ENCODE measurements at regions not wholly inside any gene's neighbourhood (a gene's known extent, or its start where the extent isn't known, plus 50 kb on each side); places are given as distances from the start of the nearest gene placed in this dataset.

DNA sequence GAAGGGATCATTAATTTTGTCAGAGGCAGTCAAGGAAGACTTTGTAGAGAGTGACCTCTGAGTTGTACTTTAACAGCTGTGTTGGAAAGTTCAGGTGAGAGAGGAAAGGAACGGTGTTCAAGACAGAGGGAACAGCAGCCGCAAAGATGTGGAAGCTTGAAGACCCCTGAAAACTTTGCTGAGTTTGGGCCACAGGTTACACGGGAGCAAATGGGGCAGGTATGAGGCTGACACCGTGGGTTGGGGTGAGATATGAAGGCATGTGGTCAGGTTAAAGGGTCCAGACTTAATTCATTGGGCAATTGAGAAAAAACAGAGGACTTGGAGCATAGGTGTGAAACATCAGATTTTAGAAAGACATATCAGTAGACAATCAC is 72.0 kb upstream of the SERP2 start:
- TF ChIP-seq ZNF596 (tag by site-specific recombination; IDR thresholded peaks at IDR 0.05), result no peak
- TF ChIP-seq SCRT2 (tag by site-specific recombination; IDR thresholded peaks at IDR 0.05), result no peak
- TF ChIP-seq ZBTB1 (tag by site-specific recombination; IDR thresholded peaks at IDR 0.05), result no peak
- no peak for TF ChIP-seq ZNF114 (tag by site-specific recombination; IDR thresholded peaks at IDR 0.05)
- TF ChIP-seq HOXC10 (CRISPR knock-in tag; IDR thresholded peaks at IDR 0.05), result no peak
- no peak for TF ChIP-seq ZNF626 (tag by site-specific recombination; IDR thresholded peaks at IDR 0.05)
- TF ChIP-seq KLF9 (tag by site-specific recombination; IDR thresholded peaks at IDR 0.05; ENCODE audit: low read depth), result no peak
- TF ChIP-seq ZNF544 (tag by site-specific recombination; IDR thresholded peaks at IDR 0.05), result no peak
- no peak for TF ChIP-seq ZNF416 (tag by site-specific recombination; IDR thresholded peaks at IDR 0.05)
- no peak for TF ChIP-seq GFI1B (tag by site-specific recombination; IDR thresholded peaks at IDR 0.05)
- no peak for TF ChIP-seq KLF1 (tag by site-specific recombination; IDR thresholded peaks at IDR 0.05)
- no peak for TF ChIP-seq SP2 (tag by site-specific recombination; IDR thresholded peaks at IDR 0.05)
- no peaks in the 10 kb centered on the region for H3K36me3 ChIP-seq (ENCODE audit: control insufficient read depth in 2 of 2, insufficient read depth in 1 of 2, low read length in 2 of 2)
- ChIA-PET CTCF (interaction anchor here (0.7 kb wide), 1 partner anchor 56 kb away, joined by 3 read pairs; no protein-coding TSS in a partner anchor), POLR2A (no interaction called here)
- H3K27ac ChIP-seq (ENCODE audit: extremely low read depth, low read depth, low read length), result no peak overlapping the region
- peaks cover 7% of the 10 kb centered on the region for H3K4me1 ChIP-seq (ENCODE audit: control insufficient read depth, insufficient read depth, low read length)
- no peak overlapping the region for H3K4me3 ChIP-seq (ENCODE audit: low read depth, low read length)
- H3K9me3 ChIP-seq (ENCODE audit: control insufficient read depth, insufficient read depth, low read depth, low read length), result no peaks in the 10 kb centered on the region

DNA sequence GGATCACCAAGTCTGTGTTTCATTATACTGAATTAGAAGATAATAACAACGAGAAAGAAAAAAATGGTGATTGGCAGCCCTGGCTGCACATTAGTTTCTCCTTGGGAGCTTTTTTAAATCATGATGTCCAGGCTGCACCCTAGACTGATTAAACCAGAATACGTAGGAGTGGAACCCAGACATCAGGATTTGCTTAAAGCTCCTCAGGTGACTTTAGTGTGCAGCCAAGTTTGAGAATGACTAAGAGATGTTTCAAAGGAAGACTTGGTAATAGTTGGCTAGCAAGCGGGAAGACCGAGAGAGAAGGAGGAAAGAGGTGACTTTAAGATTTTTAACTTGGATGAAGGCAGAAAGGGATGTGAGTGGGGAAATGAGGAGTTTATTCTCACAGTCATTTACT is 71.4 kb upstream of the SERP2 start:
- Histone ChIP-seq H3K4me3 (ENCODE audit: low read depth, low read length) (no peak overlapping the region), H3K4me1 (ENCODE audit: control insufficient read depth, insufficient read depth, low read length) (peaks cover 7% of the 10 kb centered on the region), H3K9me3 (ENCODE audit: control insufficient read depth, insufficient read depth, low read depth, low read length) (no peaks in the 10 kb centered on the region), H3K27ac (ENCODE audit: extremely low read depth, low read depth, low read length) (no peak overlapping the region), H3K36me3 (ENCODE audit: control insufficient read depth in 2 of 2, insufficient read depth in 1 of 2, low read length in 2 of 2) (no peaks in the 10 kb centered on the region)
- POLR2A ChIA-PET, result no interaction called here
- no peak for TF ChIP-seq ZNF16 (tag by site-specific recombination; IDR thresholded peaks at IDR 0.05; ENCODE audit: low read depth)
- TF ChIP-seq ZNF140 (tag by site-specific recombination; IDR thresholded peaks at IDR 0.05), result no peak
- no peak for TF ChIP-seq ZNF37A (tag by site-specific recombination; IDR thresholded peaks at IDR 0.05)
- TF ChIP-seq ZNF2 (tag by site-specific recombination; IDR thresholded peaks at IDR 0.05), result no peak
- CTCF ChIA-PET, result no interaction called here

DNA sequence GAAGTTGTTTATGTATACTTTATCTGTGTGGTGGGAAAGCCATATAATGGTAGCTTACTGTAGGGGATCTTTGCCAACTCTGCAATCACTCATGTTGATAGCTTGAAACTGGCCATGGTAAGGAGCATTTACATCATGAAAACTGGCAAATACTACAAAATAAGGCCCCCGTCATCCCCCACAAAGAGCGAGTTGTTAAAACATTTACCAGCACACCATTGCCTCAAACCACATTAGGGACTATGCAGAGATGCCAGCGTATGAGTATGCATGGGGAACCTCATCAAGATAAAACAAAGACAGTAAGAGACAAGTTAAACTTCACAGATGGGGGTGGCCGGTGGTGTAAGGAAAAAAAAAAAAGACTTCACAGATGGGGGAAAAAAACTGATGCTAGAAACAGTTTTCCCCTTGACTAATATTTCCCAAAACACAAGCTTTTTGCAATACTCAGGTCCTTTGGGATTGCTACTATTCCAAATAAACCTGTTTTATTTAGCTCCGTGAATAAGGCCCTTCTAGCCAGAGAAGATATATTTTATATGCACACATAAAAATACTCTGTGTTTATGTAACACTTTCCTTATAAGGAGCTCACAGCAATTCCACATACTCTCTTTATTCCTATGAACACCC is 70.6 kb upstream of the SERP2 start:
- CTCF ChIA-PET, result interaction anchor here (0.7 kb wide), 1 partner anchor 522 kb away, joined by 6 read pairs; no protein-coding TSS in a partner anchor
- no peak overlapping the region for H3K27ac ChIP-seq (ENCODE audit: extremely low read depth, low read depth, low read length)
- POLR2A ChIA-PET, result interaction anchor here (0.7 to 1.0 kb wide), 2 partner anchors 65 to 134 kb away, joined by 3 to 5 read pairs; no protein-coding TSS in a partner anchor
- H3K9me3 ChIP-seq (ENCODE audit: control insufficient read depth, insufficient read depth, low read depth, low read length), result no peaks in the 10 kb centered on the region
- H3K4me3 ChIP-seq (ENCODE audit: low read depth, low read length), result no peak overlapping the region
- H3K36me3 ChIP-seq (ENCODE audit: control insufficient read depth in 2 of 2, insufficient read depth in 1 of 2, low read length in 2 of 2), result no peaks in the 10 kb centered on the region
- peaks cover 7% of the 10 kb centered on the region for H3K4me1 ChIP-seq (ENCODE audit: control insufficient read depth, insufficient read depth, low read length)
- no peak for TF ChIP-seq ZBTB7A (tag by site-specific recombination; IDR thresholded peaks at IDR 0.05; ENCODE audit: low read depth)
- no peak for TF ChIP-seq ZNF341 (tag by site-specific recombination; IDR thresholded peaks at IDR 0.05; ENCODE audit: low read depth)
- TF ChIP-seq, protein P1, sequence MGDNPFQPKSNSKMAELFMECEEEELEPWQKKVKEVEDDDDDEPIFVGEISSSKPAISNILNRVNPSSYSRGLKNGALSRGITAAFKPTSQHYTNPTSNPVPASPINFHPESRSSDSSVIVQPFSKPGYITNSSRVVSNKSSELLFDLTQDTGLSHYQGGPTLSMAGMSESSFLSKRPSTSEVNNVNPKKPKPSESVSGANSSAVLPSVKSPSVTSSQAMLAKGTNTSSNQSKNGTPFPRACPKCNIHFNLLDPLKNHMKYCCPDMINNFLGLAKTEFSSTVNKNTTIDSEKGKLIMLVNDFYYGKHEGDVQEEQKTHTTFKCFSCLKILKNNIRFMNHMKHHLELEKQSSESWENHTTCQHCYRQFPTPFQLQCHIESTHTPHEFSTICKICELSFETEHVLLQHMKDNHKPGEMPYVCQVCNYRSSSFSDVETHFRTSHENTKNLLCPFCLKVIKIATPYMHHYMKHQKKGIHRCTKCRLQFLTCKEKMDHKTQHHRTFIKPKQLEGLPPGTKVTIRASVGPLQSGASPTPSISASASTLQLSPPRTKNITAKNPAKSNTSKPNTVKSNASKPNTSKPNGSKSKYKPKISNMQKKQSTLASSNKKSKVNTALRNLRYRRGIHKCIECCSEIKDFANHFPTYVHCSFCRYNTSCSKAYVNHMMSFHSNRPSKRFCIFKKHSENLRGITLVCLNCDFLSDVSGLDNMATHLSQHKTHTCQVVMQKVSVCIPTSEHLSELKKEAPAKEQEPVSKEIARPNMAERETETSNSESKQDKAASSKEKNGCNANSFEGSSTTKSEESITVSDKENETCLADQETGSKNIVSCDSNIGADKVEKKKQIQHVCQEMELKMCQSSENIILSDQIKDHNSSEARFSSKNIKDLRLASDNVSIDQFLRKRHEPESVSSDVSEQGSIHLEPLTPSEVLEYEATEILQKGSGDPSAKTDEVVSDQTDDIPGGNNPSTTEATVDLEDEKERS (tag by site-specific recombination; IDR thresholded peaks at IDR 0.05), result no peak
